OCI-LY7 (cell line): ENCODE measurements at regions not wholly inside any gene's neighbourhood (a gene's known extent, or its start where the extent isn't known, plus 50 kb on each side); places are given as distances from the start of the nearest gene placed in this dataset.

Experiments
- EZH2phosphoT487 ChIP-seq: fragments of 200-600 bp; sonication (generic); IDR thresholded peaks from 2 replicates; pipeline ENCODE4 v1.6.1; 2018; ENCODE audit warnings: low read depth, borderline replicate concordance, mild to moderate bottlenecking, mixed run types, antibody characterized with exemption, low read length, moderate library complexity, mixed read lengths
- TF ChIP-seq, protein P1 (sequence below): fragments of 200-600 bp; sonication (generic); conservative IDR thresholded peaks from 2 replicates; pipeline ENCODE4 v1.5.1; 2014; ENCODE audit warnings: mild to moderate bottlenecking, antibody characterized with exemption, low read length, moderate library complexity, mixed read lengths

- TF ChIP-seq, protein P1, sequence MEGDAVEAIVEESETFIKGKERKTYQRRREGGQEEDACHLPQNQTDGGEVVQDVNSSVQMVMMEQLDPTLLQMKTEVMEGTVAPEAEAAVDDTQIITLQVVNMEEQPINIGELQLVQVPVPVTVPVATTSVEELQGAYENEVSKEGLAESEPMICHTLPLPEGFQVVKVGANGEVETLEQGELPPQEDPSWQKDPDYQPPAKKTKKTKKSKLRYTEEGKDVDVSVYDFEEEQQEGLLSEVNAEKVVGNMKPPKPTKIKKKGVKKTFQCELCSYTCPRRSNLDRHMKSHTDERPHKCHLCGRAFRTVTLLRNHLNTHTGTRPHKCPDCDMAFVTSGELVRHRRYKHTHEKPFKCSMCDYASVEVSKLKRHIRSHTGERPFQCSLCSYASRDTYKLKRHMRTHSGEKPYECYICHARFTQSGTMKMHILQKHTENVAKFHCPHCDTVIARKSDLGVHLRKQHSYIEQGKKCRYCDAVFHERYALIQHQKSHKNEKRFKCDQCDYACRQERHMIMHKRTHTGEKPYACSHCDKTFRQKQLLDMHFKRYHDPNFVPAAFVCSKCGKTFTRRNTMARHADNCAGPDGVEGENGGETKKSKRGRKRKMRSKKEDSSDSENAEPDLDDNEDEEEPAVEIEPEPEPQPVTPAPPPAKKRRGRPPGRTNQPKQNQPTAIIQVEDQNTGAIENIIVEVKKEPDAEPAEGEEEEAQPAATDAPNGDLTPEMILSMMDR = no peak
- no peak for TF ChIP-seq EZH2phosphoT487
These were observed 1749.0 kb upstream of the C9orf72 start for GRCh38 chr9:29322240-29322639.
